Stimulated activated CD4-positive, alpha-beta T cell treated with anti-CD3 and anti-CD28 coated beads, Interleukin-1b, Interleukin-23, amount 100 ng/mL, for 48 hours (primary cell): ENCODE measurements at regions not wholly inside any gene's neighbourhood (a gene's known extent, or its start where the extent isn't known, plus 50 kb on each side); places are given as distances from the start of the nearest gene placed in this dataset.
"Not testable (repeated sequence)": the region's sequence is repeated elsewhere in the genome, so short reads cannot be mapped to it uniquely, and the experiment has no call there.

Experiments used
- DNase-seq: peaks from one replicate; pipeline ENCODE4 v3.0.0-alpha.2; 2020

GRCh38 chr7:17440025-17440784 lies 141.8 kb downstream of the AHR start:
- DNase-seq: not testable (repeated sequence)

DNA sequence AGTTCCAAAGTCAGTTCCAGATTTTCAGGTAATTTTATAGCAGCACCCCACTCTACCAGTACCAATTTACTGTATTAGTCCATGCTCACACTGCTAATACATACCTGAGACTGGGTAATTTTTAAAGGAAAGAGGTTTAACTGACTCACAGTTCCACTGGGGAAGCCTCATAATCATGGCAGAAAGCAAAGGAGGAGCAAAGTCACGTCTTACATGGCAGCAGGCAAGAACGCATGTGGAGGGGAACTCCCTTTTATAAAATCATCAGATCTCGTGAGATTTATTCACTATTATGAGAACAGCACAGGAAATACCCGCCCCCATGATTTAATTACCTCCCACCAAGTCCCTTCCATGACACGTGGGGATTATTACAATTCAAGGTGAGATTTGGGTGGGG lies 142.4 kb downstream of the AHR start:
- DNase-seq: no peak

- DNase-seq: no peak
Measured at GRCh38 chr7:17441557-17441956, 143.1 kb downstream of the AHR start.

DNA sequence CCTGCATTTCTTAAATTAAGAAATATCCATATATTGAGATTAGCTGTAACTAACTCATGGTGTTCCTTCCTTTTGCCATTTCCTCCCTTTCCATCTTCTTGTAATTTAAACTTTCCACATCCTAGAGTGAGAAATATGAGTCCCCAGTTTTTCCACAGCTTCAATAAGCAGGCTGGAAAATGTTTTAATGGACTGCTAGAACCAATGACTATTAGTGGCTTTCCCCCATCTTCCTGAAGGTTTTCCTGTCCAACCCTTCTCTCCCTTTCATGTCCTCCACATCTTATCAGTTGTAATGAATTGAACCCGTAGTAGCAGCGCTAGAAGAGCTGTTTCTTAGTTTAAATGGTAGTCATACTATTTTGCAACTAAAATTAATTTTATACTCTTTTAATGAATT lies 145.7 kb downstream of the AHR start:
- DNase-seq: no peak

- DNase-seq: no peak
Measured at GRCh38 chr7:17444673-17445072, 146.2 kb downstream of the AHR start.

- no peak for DNase-seq
Measured at GRCh38 chr7:17446340-17446739, 147.9 kb downstream of the AHR start.

- no peak for DNase-seq
Measured at GRCh38 chr7:17447728-17448478, 149.5 kb downstream of the AHR start.

GRCh38 chr7:17448479-17449423 lies 150.3 kb downstream of the AHR start:
- DNase-seq: no peak

DNA sequence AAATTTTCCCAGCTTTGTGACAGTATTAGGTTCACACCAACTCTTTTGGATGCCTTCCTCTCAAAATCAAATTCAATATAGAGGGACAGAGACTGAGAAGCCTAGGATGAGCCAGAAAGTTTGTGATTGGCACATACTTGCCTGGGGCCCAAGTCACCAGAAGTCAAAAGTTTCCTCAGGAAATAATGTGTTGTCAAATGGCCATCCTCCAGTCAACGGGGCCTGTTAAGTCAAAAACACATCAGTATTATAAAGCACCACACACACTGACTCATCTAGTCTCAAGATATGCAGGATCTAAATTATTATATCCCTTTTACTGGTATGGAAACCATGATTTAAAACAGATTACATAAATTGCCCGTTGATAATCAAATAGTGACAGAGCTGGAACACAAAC lies 158.1 kb downstream of the AHR start:
- no peak for DNase-seq

DNA sequence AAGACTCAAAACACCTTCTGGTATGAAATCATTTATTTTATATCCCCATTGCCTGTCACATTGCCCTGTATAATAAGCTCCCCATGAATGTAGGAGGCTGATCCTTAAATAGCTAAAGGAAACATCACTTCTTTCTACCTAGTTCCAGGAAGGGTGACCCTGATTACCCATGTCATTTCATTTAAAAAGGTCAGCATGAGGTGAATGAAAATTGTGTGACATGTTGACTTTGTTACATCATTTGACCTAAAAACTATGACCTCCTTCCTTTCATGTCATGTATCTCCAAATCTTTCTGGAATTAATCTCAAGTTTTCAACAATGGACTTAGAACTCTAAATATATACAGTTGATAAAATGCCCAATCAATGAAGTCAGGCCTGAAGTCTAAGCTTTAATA lies 161.5 kb downstream of the AHR start:
- DNase-seq: no peak

DNA sequence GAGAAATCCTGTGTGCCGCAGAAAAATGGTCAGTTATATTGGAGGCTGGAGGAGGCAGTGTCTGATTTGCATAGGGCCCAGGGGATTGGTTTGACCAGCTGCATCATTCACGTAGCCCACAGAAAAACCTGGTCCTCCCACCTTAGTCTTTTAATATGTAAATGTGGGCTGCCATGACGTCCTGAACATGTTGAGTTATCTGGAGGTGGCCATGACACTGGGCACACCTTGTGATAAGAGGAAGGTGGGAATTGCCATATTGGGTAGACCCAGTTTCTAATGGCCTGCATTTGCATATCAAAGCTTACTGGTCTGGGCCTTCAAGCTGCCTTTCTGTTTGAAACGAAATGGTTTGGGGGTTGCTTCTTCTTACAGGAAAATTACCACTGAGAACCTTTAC lies 162.2 kb downstream of the AHR start:
- no peak for DNase-seq

DNA sequence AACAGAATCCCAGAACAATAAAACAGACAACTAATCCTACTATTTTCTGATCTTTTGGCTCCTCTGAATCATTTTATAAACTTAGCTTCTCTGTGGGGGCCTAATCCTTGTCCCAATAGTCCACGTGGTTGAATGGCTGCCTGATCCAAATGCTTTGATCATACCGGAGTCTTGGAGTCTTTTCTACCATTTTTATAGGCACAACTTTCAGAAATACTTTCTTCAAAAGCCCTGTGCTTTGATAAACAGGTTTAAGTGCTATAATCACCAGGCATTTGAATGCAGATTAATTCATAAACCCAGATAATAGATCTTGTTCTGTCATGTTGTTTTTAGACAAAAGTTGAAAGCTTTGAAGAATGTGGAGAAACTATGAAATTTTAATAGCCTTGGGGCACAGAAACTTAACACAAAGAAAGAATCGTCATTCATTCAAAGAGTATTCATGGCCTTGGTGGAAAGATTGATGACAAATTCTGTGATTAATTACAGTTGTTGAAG lies 163.7 kb downstream of the AHR start:
- DNase-seq: no peak

DNA sequence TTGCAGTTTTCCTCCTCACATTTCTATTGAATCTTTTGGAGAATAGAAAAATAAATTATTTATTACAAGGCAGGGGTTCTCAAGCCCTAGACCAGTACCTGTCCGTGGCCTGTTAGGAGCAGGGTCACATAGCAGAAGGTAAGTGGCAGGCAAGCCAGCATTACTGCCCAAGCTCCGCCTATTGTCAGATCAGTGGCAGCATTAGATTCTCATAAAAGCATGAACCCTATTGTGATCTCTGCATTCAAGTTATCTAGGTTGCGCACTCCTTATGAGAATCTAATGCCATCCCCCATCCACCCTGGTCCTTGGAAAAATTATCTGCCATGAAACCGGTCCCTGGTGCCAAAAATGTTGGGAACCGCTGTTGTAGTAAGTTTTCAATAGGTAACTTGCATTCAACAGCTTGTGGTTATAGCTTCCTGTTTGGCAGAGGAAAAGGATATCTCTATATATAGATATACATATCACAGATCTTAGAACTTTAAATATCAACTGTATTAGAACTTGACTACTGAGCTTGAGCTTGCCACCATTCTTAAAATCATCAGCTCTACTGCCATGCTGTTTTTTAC lies 165.1 kb downstream of the AHR start:
- no peak for DNase-seq

DNA sequence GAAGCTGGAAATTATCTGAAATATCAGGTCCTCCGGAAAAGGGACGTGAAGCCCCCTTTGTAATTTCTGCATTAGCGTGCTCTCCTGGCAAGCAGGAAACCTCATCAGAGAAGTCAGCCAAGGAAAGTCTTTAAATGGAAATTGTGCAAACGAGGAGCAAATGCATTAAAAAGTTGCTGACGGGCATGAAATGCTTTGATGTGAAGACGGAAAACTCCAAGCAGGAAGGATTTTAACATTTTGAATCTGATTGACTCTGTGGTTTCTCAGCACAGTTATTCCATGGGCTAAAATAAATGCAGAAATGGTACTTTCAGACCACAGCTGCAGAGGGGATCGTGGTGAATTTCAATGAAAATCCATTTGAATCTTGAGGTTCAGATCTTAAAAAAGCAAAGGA lies 167.8 kb downstream of the AHR start:
- DNase-seq: no peak

DNA sequence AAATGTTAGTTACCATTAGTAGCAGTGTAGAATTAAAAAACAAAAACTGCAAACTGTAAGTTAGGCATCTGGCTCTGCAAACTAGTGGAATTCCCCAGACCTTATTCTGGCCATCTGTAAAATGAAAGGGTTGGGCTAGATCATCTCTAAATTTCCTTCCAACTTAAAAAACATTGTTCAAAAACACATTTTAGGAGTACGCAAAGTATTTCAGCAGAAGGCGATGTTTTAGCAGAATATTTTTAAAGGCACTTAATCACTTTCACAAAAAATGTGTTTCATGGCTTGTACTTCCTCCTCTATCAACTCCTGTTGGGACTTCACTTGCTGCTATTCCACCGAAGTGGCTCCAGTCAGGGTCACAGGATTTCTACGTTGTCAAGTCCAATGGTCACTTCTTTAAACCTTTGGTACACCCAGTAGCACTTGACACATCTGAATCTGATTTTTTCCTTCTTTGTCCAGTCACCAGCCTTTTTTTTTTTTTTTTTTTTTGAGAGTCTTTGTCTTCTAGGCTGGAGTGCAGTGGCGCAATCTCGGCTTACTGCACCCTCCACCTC lies 169.0 kb downstream of the AHR start:
- no peak for DNase-seq

DNA sequence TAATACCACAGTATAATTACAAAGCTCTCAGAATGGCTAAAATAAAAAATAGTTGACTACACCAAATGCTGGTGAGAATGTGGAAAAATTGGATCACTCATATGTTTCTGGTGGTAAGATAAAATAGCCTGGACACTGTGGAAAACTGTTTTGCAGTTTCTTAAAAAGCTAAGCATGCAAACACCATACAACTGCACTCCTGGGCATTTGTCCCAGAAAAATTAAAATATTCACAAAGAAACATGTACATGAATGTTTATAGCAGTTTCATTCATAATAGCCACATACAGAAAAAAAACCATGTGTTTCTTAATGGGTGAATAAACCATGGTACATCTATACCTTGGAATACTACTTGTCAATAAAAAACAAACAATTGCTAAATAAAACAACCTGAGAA lies 172.9 kb downstream of the AHR start:
- DNase-seq: no peak

DNA sequence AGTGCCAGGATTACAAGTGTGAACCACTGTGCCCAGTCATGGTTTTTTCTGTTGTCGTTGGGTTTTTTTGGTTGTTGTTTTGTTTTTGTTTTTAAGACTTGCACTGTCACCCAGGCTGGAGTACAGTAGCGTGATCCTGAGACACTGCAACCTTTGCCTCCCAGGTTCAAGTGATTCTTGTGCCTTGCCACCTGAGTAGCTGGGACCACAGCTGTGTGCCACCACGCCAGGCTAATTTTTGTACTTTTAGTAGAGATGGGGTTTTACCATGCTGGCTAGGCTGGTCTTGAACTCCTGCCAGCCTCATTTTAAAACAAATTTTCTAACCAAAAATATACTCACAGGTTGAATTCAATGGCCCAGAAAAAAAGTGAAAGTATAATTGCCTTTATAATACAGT lies 174.1 kb downstream of the AHR start:
- no peak for DNase-seq

- DNase-seq: no peak
Measured at GRCh38 chr7:17472939-17473338, 174.5 kb downstream of the AHR start.

DNA sequence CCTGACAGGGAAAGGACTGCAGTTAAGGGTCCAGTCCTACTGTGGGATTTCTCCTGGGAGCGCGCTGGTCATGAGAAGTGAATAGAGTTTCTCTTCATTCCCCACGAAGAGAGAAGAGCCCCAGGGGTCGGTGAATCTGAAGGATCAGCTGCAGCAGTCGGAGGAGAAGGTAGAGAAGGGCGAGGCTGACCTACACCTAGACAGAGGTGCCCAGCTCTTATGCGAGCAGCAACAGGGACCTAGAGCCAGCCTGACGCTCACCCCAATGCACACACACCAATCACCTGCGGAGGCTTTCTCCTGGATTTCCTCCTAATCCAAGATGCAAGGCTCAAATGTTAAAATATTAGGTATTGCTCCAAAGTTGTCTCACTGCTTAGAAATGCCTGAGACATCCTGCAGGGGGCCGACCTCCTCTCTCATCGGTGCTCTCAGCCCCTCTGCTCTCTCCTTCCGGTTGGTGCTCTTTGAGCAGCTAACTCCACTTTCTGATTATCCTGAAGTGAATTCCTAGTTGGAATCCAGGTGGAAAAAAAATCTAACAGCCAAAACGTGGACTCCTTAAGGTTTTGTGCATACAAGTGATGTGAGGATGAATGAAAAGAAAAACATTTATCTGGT lies 176.4 kb downstream of the AHR start:
- DNase-seq: no peak

- no peak for DNase-seq
Measured at GRCh38 chr7:17477182-17477581, 178.7 kb downstream of the AHR start.

DNA sequence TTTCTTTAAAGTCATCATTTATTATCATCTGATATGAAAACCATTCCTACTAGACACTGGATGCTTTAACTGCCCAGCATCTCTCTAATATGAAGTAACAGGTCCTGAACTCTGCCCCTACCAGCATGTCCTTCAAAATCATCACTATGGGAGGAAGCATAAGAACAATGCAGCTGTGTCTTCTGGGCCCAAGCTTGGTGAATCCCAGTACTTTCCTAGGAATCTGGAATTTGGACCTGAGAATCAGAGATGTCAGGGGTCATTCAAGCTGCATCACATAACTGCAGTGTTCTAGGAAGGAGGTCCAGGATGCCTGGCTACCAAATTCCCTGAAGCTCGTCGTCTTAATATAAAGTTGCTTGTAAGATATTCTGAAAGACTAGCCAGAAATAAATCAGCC lies 182.7 kb downstream of the AHR start:
- DNase-seq: no peak

- DNase-seq: no peak
Measured at GRCh38 chr7:17485368-17485767, 186.9 kb downstream of the AHR start.
